ENCODE measurements at regions not wholly inside any gene's neighbourhood (a gene's known extent, or its start where the extent isn't known, plus 50 kb on each side); places are given as distances from the start of the nearest gene placed in this dataset.
"Not testable (repeated sequence)": the region's sequence is repeated elsewhere in the genome, so short reads cannot be mapped to it uniquely, and the experiment has no call there.

- no peaks in the 10 kb centered on the region for H3K36me3 Mint-ChIP-seq (ENCODE audit: low read depth)
- H3K27ac Mint-ChIP-seq = no peak overlapping the region
- DNase-seq (no peak), ATAC-seq (no peak)
- H3K27me3 Mint-ChIP-seq = no peaks in the 10 kb centered on the region
- intact Hi-C loops (cut with DNase I, micrococcal nuclease) = no loop called here
- ChIA-PET POLR2A (no interaction called here), CTCF (no interaction called here)
- no peaks in the 10 kb centered on the region for H3K9me3 Mint-ChIP-seq (ENCODE audit: low read depth)
- H3K4me3 Mint-ChIP-seq = no peak overlapping the region
- no peaks in the 10 kb centered on the region for H3K4me1 Mint-ChIP-seq
Observed at GRCh38 chr1:70556541-70556940, 145.5 kb downstream of the CTH start.

- Mint-ChIP-seq H3K27ac (no peak overlapping the region), H3K36me3 (ENCODE audit: low read depth) (no peaks in the 10 kb centered on the region), H3K9me3 (ENCODE audit: low read depth) (no peaks in the 10 kb centered on the region), H3K4me1 (no peaks in the 10 kb centered on the region), H3K27me3 (peaks cover 5% of the 10 kb centered on the region), H3K4me3 (no peak overlapping the region)
- DNase-seq (no peak), ATAC-seq (no peak)
- ChIA-PET CTCF (no interaction called here), POLR2A (no interaction called here)
- intact Hi-C loops (cut with DNase I, micrococcal nuclease) = no loop called here
Observed at GRCh38 chr1:70567167-70567566, 156.1 kb downstream of the CTH start.

GRCh38 chr1:70571191-70571590 lies 160.1 kb downstream of the CTH start:
- intact Hi-C loops (cut with DNase I, micrococcal nuclease) = no loop called here
- ATAC-seq = no peak
- no peaks in the 10 kb centered on the region for H3K4me1 Mint-ChIP-seq
- no peak overlapping the region for H3K27ac Mint-ChIP-seq
- no peak overlapping the region for H3K4me3 Mint-ChIP-seq
- ChIA-PET CTCF (interaction anchor here (0.7 kb wide), 1 partner anchor 1427 kb away, joined by 4 read pairs; no protein-coding TSS in a partner anchor), POLR2A (no interaction called here)
- H3K36me3 Mint-ChIP-seq (ENCODE audit: low read depth) = no peaks in the 10 kb centered on the region
- H3K27me3 Mint-ChIP-seq = peaks cover 5% of the 10 kb centered on the region
- no peaks in the 10 kb centered on the region for H3K9me3 Mint-ChIP-seq (ENCODE audit: low read depth)
- DNase-seq = no peak

- ChIA-PET POLR2A (no interaction called here), CTCF (no interaction called here)
- intact Hi-C loops (cut with DNase I, micrococcal nuclease) = no loop called here
- H3K4me3 Mint-ChIP-seq = no peak overlapping the region
- ATAC-seq (no peak), DNase-seq (no peak)
- H3K9me3 Mint-ChIP-seq (ENCODE audit: low read depth) = no peaks in the 10 kb centered on the region
- no peak overlapping the region for H3K27ac Mint-ChIP-seq
- no peaks in the 10 kb centered on the region for H3K4me1 Mint-ChIP-seq
- H3K27me3 Mint-ChIP-seq = peaks cover 5% of the 10 kb centered on the region
- no peaks in the 10 kb centered on the region for H3K36me3 Mint-ChIP-seq (ENCODE audit: low read depth)
Observed at GRCh38 chr1:70573317-70573843, 162.3 kb downstream of the CTH start.

GRCh38 chr1:70581661-70582060 lies 170.6 kb downstream of the CTH start:
- no peak for ATAC-seq
- Mint-ChIP-seq H3K27me3 (no peaks in the 10 kb centered on the region), H3K27ac (no peak overlapping the region), H3K4me1 (no peaks in the 10 kb centered on the region), H3K9me3 (ENCODE audit: low read depth) (no peaks in the 10 kb centered on the region), H3K36me3 (ENCODE audit: low read depth) (no peaks in the 10 kb centered on the region), H3K4me3 (no peak overlapping the region)
- intact Hi-C loops (cut with DNase I, micrococcal nuclease) = no loop called here
- DNase-seq = no peak
- POLR2A ChIA-PET = no interaction called here
- CTCF ChIA-PET = interaction anchor here (1.6 kb wide), 1 partner anchor 10 kb away, joined by 3 read pairs; no protein-coding TSS in a partner anchor

- no peaks in the 10 kb centered on the region for H3K36me3 Mint-ChIP-seq (ENCODE audit: low read depth)
- DNase-seq = no peak
- no peak overlapping the region for H3K4me3 Mint-ChIP-seq
- H3K27me3 Mint-ChIP-seq = no peaks in the 10 kb centered on the region
- no peaks in the 10 kb centered on the region for H3K9me3 Mint-ChIP-seq (ENCODE audit: low read depth)
- CTCF ChIA-PET = no interaction called here
- H3K4me1 Mint-ChIP-seq = no peaks in the 10 kb centered on the region
- intact Hi-C loops (cut with DNase I, micrococcal nuclease) = no loop called here
- H3K27ac Mint-ChIP-seq = no peak overlapping the region
- POLR2A ChIA-PET = no interaction called here
- ATAC-seq = no peak
Observed at GRCh38 chr1:70583522-70583921, 172.5 kb downstream of the CTH start.

- H3K4me1 Mint-ChIP-seq = no peaks in the 10 kb centered on the region
- H3K27ac Mint-ChIP-seq = no peak overlapping the region
- intact Hi-C loops (cut with DNase I, micrococcal nuclease) = no loop called here
- POLR2A ChIA-PET = no interaction called here
- DNase-seq (no peak), ATAC-seq (no peak)
- no peaks in the 10 kb centered on the region for H3K36me3 Mint-ChIP-seq (ENCODE audit: low read depth)
- no peaks in the 10 kb centered on the region for H3K27me3 Mint-ChIP-seq
- H3K9me3 Mint-ChIP-seq (ENCODE audit: low read depth) = no peaks in the 10 kb centered on the region
- CTCF ChIA-PET = no interaction called here
- no peak overlapping the region for H3K4me3 Mint-ChIP-seq
Observed at GRCh38 chr1:70586046-70586445, 175.0 kb downstream of the CTH start.

- intact Hi-C loops (cut with DNase I, micrococcal nuclease) = no loop called here
Observed at GRCh38 chr1:70587872-70588366, 176.9 kb downstream of the CTH start.

GRCh38 chr1:70593551-70593950 lies 182.5 kb downstream of the CTH start:
- DNase-seq; H3K9me3 Mint-ChIP-seq (ENCODE audit: low read depth); H3K36me3 Mint-ChIP-seq (ENCODE audit: low read depth); intact Hi-C loops (cut with DNase I, micrococcal nuclease); CTCF ChIA-PET; POLR2A ChIA-PET; H3K4me3 Mint-ChIP-seq; H3K27me3 Mint-ChIP-seq; H3K4me1 Mint-ChIP-seq; H3K27ac Mint-ChIP-seq; ATAC-seq: not testable (repeated sequence)

More at GRCh38 chr1:70587872-70588366, 176.9 kb downstream of the CTH start:
- H3K27me3 Mint-ChIP-seq = no peaks in the 10 kb centered on the region
- no peak for ATAC-seq
- CTCF ChIA-PET = no interaction called here
- DNase-seq = no peak
- no peaks in the 10 kb centered on the region for H3K36me3 Mint-ChIP-seq (ENCODE audit: low read depth)
- H3K27ac Mint-ChIP-seq = no peak overlapping the region
- POLR2A ChIA-PET = interaction anchor here (0.5 kb wide), 1 partner anchor 199 kb away, joined by 3 read pairs; no protein-coding TSS in a partner anchor
- H3K4me3 Mint-ChIP-seq = no peak overlapping the region
- no peaks in the 10 kb centered on the region for H3K4me1 Mint-ChIP-seq
- H3K9me3 Mint-ChIP-seq (ENCODE audit: low read depth) = no peaks in the 10 kb centered on the region

GRCh38 chr1:70608815-70609214 lies 197.7 kb downstream of the CTH start:
- peaks cover 3% of the 10 kb centered on the region for H3K27me3 Mint-ChIP-seq
- CTCF ChIA-PET = no interaction called here
- no peaks in the 10 kb centered on the region for H3K36me3 Mint-ChIP-seq (ENCODE audit: low read depth)
- no peaks in the 10 kb centered on the region for H3K9me3 Mint-ChIP-seq (ENCODE audit: low read depth)
- H3K4me3 Mint-ChIP-seq = no peak overlapping the region
- no peak overlapping the region for H3K27ac Mint-ChIP-seq
- POLR2A ChIA-PET = no interaction called here
- ATAC-seq (no peak), DNase-seq (no peak)
- intact Hi-C loops (cut with DNase I, micrococcal nuclease) = no loop called here
- no peaks in the 10 kb centered on the region for H3K4me1 Mint-ChIP-seq

GRCh38 chr1:70610164-70610563 lies 199.1 kb downstream of the CTH start:
- H3K4me1 Mint-ChIP-seq; intact Hi-C loops (cut with DNase I, micrococcal nuclease): not testable (repeated sequence)

GRCh38 chr1:70616946-70617345 lies 205.9 kb downstream of the CTH start:
- CTCF ChIA-PET = no interaction called here
- POLR2A ChIA-PET = no interaction called here
- no peak for ATAC-seq
- no peak overlapping the region for H3K27ac Mint-ChIP-seq
- peaks cover 3% of the 10 kb centered on the region for H3K27me3 Mint-ChIP-seq
- no peak for DNase-seq
- H3K36me3 Mint-ChIP-seq (ENCODE audit: low read depth) = no peaks in the 10 kb centered on the region
- H3K9me3 Mint-ChIP-seq (ENCODE audit: low read depth) = peaks cover 8% of the 10 kb centered on the region
- no peaks in the 10 kb centered on the region for H3K4me1 Mint-ChIP-seq
- H3K4me3 Mint-ChIP-seq = no peak overlapping the region
- intact Hi-C loops (cut with DNase I, micrococcal nuclease) = no loop called here

More at GRCh38 chr1:70610164-70610563, 199.1 kb downstream of the CTH start:
- H3K27ac Mint-ChIP-seq; H3K27me3 Mint-ChIP-seq; ATAC-seq; POLR2A ChIA-PET; DNase-seq; H3K4me3 Mint-ChIP-seq; CTCF ChIA-PET; H3K36me3 Mint-ChIP-seq (ENCODE audit: low read depth); H3K9me3 Mint-ChIP-seq (ENCODE audit: low read depth): not testable (repeated sequence)

GRCh38 chr1:70617728-70618127 lies 206.7 kb downstream of the CTH start:
- DNase-seq (no peak), ATAC-seq (no peak)
- ChIA-PET CTCF (no interaction called here), POLR2A (no interaction called here)
- Mint-ChIP-seq H3K9me3 (ENCODE audit: low read depth) (peaks cover 8% of the 10 kb centered on the region), H3K27me3 (no peaks in the 10 kb centered on the region), H3K4me1 (no peaks in the 10 kb centered on the region), H3K27ac (no peak overlapping the region), H3K4me3 (no peak overlapping the region), H3K36me3 (ENCODE audit: low read depth) (no peaks in the 10 kb centered on the region)
- intact Hi-C loops (cut with DNase I, micrococcal nuclease) = no loop called here
